Esophagus muscularis mucosa (tissue), 4 donors: ENCODE measurements at regions not wholly inside any gene's neighbourhood (a gene's known extent, or its start where the extent isn't known, plus 50 kb on each side); places are given as distances from the start of the nearest gene placed in this dataset.

Source experiments
- DNase-seq: peaks from one replicate; pipeline ENCODE4 v3.0.0-alpha.2; 2017; ENCODE audit errors: extremely low spot score
- H3K27ac ChIP-seq, 4 donors: fragments of 200-600 bp; sonication (generic); replicated peaks in 1 of 4; 1 replicate in 3 of 4; 2 replicates in 1 of 4; pipeline ENCODE4 v1.5.1; 2016 to 2019; ENCODE audit warnings: mild to moderate bottlenecking in 1 of 4
- H3K27me3 ChIP-seq, 4 donors: fragments of 200-600 bp; sonication (generic); one replicate each; pipeline versions ENCODE4 v1.5.1 to v1.6.0; 2016 to 2019
- H3K36me3 ChIP-seq, 4 donors: fragments of 200-600 bp; sonication (generic); one replicate each; pipeline ENCODE4 v1.5.1; 2016 to 2019
- H3K4me1 ChIP-seq, 4 donors: fragments of 200-600 bp; sonication (generic); one replicate each; pipeline ENCODE4 v1.5.1; 2016 to 2019
- H3K4me3 ChIP-seq, 4 donors: fragments of 200-600 bp; sonication (generic); 1 replicate in 2 of 4; 2 replicates in 2 of 4; pipeline ENCODE4 v1.5.1; 2016 to 2019; ENCODE audit warnings: mild to moderate bottlenecking in 4 of 4, moderate library complexity in 1 of 4
- H3K9me3 ChIP-seq, 4 donors: fragments of 200-600 bp; sonication (generic); 1 replicate in 3 of 4; 2 replicates in 1 of 4; pipeline ENCODE4 v1.5.1; 2016 to 2019
- EP300 ChIP-seq: sonication (generic); formaldehyde crosslinking; IDR thresholded peaks from one replicate; pipeline ENCODE4 v1.6.1; 2017; ENCODE audit warnings: antibody characterized with exemption
- POLR2A ChIP-seq: fragments of 450-650 bp; IDR thresholded peaks from one replicate; pipeline ENCODE4 v1.6.1; 2017; ENCODE audit warnings: antibody characterized with exemption, moderate library complexity, mild to moderate bottlenecking, low read depth
- POLR2AphosphoS5 ChIP-seq, 2 donors: sonication (generic); formaldehyde crosslinking; IDR thresholded peaks; one replicate each; pipeline ENCODE4 v1.6.1; 2017; ENCODE audit warnings: antibody characterized with exemption in 2 of 2
- WGBS: methylation state at CpG from one replicate; pipeline ENCODE4 v1.1.5; 2018; 5-methylcytosine and 5-hydroxymethylcytosine counted together
- intact Hi-C: fragments of 100-400 bp; cut with DNase I; formaldehyde crosslinking; loops from one replicate; pipeline ENCODE4 v1.15.1; 2023
- TF ChIP-seq, protein P1 (sequence below), 3 experiments: fragments of 200-600 bp in 2 of 3; fragments of 450-650 bp in 1 of 3; sonication (generic) in 2 of 3; IDR thresholded peaks; one replicate each; pipeline ENCODE4 v1.5.1; 2017 to 2019; ENCODE audit warnings: antibody characterized with exemption in 3 of 3, mild to moderate bottlenecking in 2 of 3, moderate library complexity in 1 of 3

GRCh38 chr12:38137716-38138115, 178.9 kb upstream of the ALG10B start:
- Histone ChIP-seq H3K27ac (no peak overlapping the region), H3K27me3 (peaks cover 0 to 18% (median 5%) of the 10 kb centered on the region in 4 donors), H3K36me3 (no peaks in the 10 kb centered on the region), H3K9me3 (no peaks in the 10 kb centered on the region), H3K4me1 (peaks cover 0 to 12% (median 9%) of the 10 kb centered on the region in 4 donors), H3K4me3 (no peak overlapping the region)
- no peak for DNase-seq
- 54% methylated on average over 15 of the region's 16 CpGs for WGBS
- TF ChIP-seq, protein P1, sequence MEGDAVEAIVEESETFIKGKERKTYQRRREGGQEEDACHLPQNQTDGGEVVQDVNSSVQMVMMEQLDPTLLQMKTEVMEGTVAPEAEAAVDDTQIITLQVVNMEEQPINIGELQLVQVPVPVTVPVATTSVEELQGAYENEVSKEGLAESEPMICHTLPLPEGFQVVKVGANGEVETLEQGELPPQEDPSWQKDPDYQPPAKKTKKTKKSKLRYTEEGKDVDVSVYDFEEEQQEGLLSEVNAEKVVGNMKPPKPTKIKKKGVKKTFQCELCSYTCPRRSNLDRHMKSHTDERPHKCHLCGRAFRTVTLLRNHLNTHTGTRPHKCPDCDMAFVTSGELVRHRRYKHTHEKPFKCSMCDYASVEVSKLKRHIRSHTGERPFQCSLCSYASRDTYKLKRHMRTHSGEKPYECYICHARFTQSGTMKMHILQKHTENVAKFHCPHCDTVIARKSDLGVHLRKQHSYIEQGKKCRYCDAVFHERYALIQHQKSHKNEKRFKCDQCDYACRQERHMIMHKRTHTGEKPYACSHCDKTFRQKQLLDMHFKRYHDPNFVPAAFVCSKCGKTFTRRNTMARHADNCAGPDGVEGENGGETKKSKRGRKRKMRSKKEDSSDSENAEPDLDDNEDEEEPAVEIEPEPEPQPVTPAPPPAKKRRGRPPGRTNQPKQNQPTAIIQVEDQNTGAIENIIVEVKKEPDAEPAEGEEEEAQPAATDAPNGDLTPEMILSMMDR (IDR thresholded peaks at IDR 0.05), result no peak
- TF ChIP-seq POLR2A, result no peak
- intact Hi-C loops, result loop anchor here (1.0 to 10.0 kb wide), 2 partner anchors 179 to 1137 kb away; partner anchors contain the start of gene ALG10B

DNA sequence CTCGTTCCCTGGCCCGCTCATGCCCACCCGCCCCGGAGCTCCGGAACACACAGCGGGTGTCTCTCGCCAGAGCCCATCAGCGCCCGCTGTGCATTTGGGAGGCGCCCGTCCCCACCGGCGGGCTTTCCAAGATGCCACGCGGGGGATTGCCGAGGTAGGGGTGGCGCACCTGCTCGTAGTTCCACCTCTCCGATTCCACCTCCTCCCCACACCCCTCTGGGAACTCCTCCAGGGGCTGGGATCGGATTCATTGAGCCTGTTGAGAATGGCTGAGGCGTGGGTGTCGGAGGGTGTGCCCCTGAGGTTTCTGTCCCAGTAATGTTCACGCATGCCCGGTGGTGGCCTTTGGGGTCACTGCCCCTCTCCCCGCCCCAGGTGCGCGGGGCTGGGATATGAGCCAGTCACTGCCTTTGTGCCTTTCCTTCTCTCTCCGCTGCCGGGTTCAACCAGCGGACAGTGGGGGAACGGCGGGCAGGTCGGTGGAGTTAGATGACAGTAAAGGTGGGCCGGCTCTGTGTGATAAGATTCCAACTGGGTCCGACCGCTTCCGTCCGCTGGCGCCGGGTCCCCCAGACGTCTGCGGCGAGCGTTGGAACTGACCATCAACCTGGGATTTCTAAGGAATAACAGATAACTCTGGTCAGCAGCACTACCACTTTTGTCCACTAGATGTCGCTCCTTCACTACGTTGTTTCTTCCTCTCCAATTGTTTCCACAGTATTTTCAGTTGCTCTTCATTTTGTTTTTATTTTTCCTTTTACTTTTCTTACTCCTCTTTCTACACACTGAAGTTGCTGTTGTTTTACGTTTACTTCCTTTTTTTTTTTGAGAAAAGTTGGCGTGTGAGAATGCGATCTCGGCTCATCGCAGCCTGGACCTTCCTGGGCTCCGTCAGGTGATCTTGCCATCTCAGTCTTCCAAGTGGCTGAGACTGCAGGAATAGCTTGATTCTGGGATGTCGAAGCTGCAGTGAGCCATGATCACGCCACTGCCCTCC, 178.1 kb upstream of the ALG10B start:
- Histone ChIP-seq H3K36me3 (no peaks in the 10 kb centered on the region), H3K4me3 (peak overlapping the region; percentile 38 to 48 (median 44)), H3K27ac (no peak overlapping the region), H3K27me3 (peaks cover 0 to 18% (median 5%) of the 10 kb centered on the region in 4 donors), H3K9me3 (no peaks in the 10 kb centered on the region), H3K4me1 (peaks cover 0 to 12% (median 9%) of the 10 kb centered on the region in 4 donors)
- DNase-seq, result no peak
- TF ChIP-seq POLR2A (no peak), EP300 (no peak), POLR2AphosphoS5 (IDR thresholded peaks at IDR 0.05) (no peak)
- TF ChIP-seq, protein P1 (IDR thresholded peaks at IDR 0.05), result peak; percentile 90 to 98 (median 98)
- intact Hi-C loops, result loop anchor here (1.0 to 10.0 kb wide), 2 partner anchors 178 to 1136 kb away; partner anchors contain the start of gene ALG10B
- WGBS, result 14% methylated on average over 50 of the region's 54 CpGs

- TF ChIP-seq POLR2AphosphoS5 (IDR thresholded peaks at IDR 0.05), result no peak
- TF ChIP-seq POLR2A, result no peak
- TF ChIP-seq EP300, result no peak
- TF ChIP-seq, protein P1 (IDR thresholded peaks at IDR 0.05), result no peak
- Histone ChIP-seq H3K27ac (no peak overlapping the region), H3K4me3 (no peak overlapping the region), H3K9me3 (no peaks in the 10 kb centered on the region), H3K27me3 (peaks cover 0 to 15% (median 5%) of the 10 kb centered on the region in 4 donors), H3K36me3 (no peaks in the 10 kb centered on the region), H3K4me1 (peaks cover 0 to 12% (median 9%) of the 10 kb centered on the region in 4 donors)
- DNase-seq, result no peak
- WGBS, result 81% methylated on average over 11 of the region's 13 CpGs
- intact Hi-C loops, result loop anchor here (10.0 kb wide), 1 partner anchor 1135 kb away; no protein-coding TSS in a partner anchor
Measured at GRCh38 chr12:38139456-38139855, 177.1 kb upstream of the ALG10B start.

DNA sequence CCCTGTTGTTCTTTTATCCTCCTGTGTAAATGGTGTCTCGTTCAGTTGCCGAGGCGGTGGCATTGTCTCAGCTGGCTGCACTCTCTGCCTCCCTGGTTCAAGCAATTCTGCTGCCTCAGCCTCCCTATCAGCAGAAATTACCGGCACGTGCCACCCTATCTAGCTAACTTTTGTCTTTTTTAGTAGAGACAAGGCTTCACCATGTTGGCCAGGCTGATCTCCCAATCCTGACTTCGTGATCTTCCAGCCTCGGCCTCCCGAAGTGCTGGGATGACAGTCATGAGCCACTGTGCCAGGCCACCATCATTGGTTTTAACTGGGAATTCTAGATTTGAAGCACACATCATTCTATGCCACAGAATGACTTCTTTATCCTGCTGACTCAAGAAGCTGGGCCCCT, 175.3 kb upstream of the ALG10B start:
- peaks cover 0 to 12% (median 5%) of the 10 kb centered on the region in 4 donors for H3K27me3 ChIP-seq
- peaks cover 0 to 12% (median 9%) of the 10 kb centered on the region in 4 donors for H3K4me1 ChIP-seq
- no peak overlapping the region for H3K4me3 ChIP-seq
- peaks cover 0 to 4% (median 0%) of the 10 kb centered on the region in 4 donors for H3K9me3 ChIP-seq
- DNase-seq, result no peak
- TF ChIP-seq, protein P1 (IDR thresholded peaks at IDR 0.05), result no peak
- TF ChIP-seq POLR2AphosphoS5 (IDR thresholded peaks at IDR 0.05) (no peak), POLR2A (no peak), EP300 (no peak)
- intact Hi-C loops, result no loop called here
- WGBS, result 82% methylated on average over 8 of the region's 8 CpGs
- no peak overlapping the region for H3K27ac ChIP-seq
- no peaks in the 10 kb centered on the region for H3K36me3 ChIP-seq
